ENCODE measurements at regions not wholly inside any gene's neighbourhood (a gene's known extent, or its start where the extent isn't known, plus 50 kb on each side); places are given as distances from the start of the nearest gene placed in this dataset.

DNA sequence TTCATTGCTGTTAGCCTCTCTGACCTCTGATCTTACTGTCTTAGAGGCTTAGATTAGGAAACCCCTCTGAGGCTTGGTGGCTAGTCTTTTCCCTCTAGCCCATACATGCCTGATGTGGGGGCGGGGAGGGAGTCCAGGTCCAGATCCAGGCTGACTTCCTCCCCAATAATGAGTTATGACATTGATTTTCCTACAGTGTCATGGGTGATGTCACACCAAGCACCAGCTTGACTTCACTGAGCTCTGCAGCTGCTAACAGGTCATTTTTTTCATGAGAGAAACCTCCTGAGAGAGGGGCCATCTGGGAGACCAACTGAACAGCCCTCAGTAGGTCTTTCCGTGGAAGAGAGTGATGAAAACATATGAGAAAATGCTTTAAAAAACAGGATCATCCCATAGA lies 180.2 kb upstream of the N4BP1 start:
- H3K9ac ChIP-seq (ENCODE audit: low read length): no peak overlapping the region

DNA sequence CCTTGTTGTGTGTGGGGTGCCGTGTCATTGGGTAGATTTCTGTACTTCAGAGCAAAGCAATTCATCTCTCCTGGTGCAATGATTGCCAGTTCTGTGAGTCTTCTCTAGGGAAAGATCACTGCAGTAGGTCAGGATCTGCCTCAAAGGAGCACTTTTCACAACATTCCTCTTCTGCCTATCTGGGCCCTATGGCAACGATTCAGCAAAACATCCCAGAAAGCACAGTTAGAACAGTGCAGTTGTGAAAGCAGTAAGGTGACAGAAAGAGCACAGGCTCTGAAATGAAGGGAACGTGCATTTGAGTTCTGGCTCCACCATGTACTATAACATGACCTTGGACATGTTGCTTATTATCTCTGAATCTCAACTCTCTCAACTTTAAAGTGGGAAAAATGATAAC lies 178.5 kb upstream of the N4BP1 start:
- Histone ChIP-seq H3K9me2 (replicated peaks; ENCODE audit: insufficient read depth, low read length) (no peaks in the 10 kb centered on the region), H3K79me2 (ENCODE audit: low read length) (no peaks in the 10 kb centered on the region), H3K27me3 (replicated peaks; ENCODE audit: insufficient read depth, low read length) (no peaks in the 10 kb centered on the region), H3K4me1 (ENCODE audit: low read length) (no peaks in the 10 kb centered on the region), H3K4me3 (ENCODE audit: low read length) (no peak overlapping the region), H3K4me2 (ENCODE audit: low read depth, low read length) (no peak overlapping the region), H3K9me3 (replicated peaks; ENCODE audit: insufficient read depth, low read length) (no peaks in the 10 kb centered on the region), H3K36me3 (replicated peaks; ENCODE audit: insufficient read depth, low read length) (no peaks in the 10 kb centered on the region), H2AFZ (ENCODE audit: low read length) (no peak overlapping the region), H3K9ac (ENCODE audit: low read length) (no peak overlapping the region), H3F3A (ENCODE audit: insufficient read depth, low read length) (no peaks in the 10 kb centered on the region), H3K27ac (ENCODE audit: low read length) (no peak overlapping the region), H4K20me1 (ENCODE audit: insufficient read depth, low read length) (no peaks in the 10 kb centered on the region)
- TF ChIP-seq EZH2 (optimal IDR thresholded peaks at IDR 0.05; ENCODE audit: low read depth, low read length) (no peak), EZH2phosphoT487 (IDR thresholded peaks at IDR 0.05; ENCODE audit: low read length) (no peak), CTCF (IDR thresholded peaks at IDR 0.05; ENCODE audit: low read length) (no peak)
- no peak for DNase-seq

More for the DNA sequence above, 180.2 kb upstream of the N4BP1 start:
- Histone ChIP-seq H4K20me1 (ENCODE audit: insufficient read depth, low read length) (no peaks in the 10 kb centered on the region), H3K4me3 (ENCODE audit: low read length) (no peak overlapping the region), H2AFZ (ENCODE audit: low read length) (no peak overlapping the region), H3K9me2 (replicated peaks; ENCODE audit: insufficient read depth, low read length) (no peaks in the 10 kb centered on the region), H3K9me3 (replicated peaks; ENCODE audit: insufficient read depth, low read length) (no peaks in the 10 kb centered on the region), H3K79me2 (ENCODE audit: low read length) (no peaks in the 10 kb centered on the region), H3K4me1 (ENCODE audit: low read length) (no peaks in the 10 kb centered on the region), H3K36me3 (replicated peaks; ENCODE audit: insufficient read depth, low read length) (no peaks in the 10 kb centered on the region), H3K27ac (ENCODE audit: low read length) (no peak overlapping the region), H3F3A (ENCODE audit: insufficient read depth, low read length) (no peaks in the 10 kb centered on the region), H3K4me2 (ENCODE audit: low read depth, low read length) (no peak overlapping the region), H3K27me3 (replicated peaks; ENCODE audit: insufficient read depth, low read length) (no peaks in the 10 kb centered on the region)
- TF ChIP-seq EZH2 (optimal IDR thresholded peaks at IDR 0.05; ENCODE audit: low read depth, low read length) (no peak), CTCF (IDR thresholded peaks at IDR 0.05; ENCODE audit: low read length) (no peak), EZH2phosphoT487 (IDR thresholded peaks at IDR 0.05; ENCODE audit: low read length) (no peak)
- no peak for DNase-seq

- Histone ChIP-seq H3K4me3 (ENCODE audit: low read length) (no peak overlapping the region), H3K9ac (ENCODE audit: low read length) (no peak overlapping the region), H3K36me3 (replicated peaks; ENCODE audit: insufficient read depth, low read length) (no peaks in the 10 kb centered on the region), H2AFZ (ENCODE audit: low read length) (no peak overlapping the region), H4K20me1 (ENCODE audit: insufficient read depth, low read length) (no peaks in the 10 kb centered on the region), H3K9me2 (replicated peaks; ENCODE audit: insufficient read depth, low read length) (no peaks in the 10 kb centered on the region), H3K27ac (ENCODE audit: low read length) (no peak overlapping the region), H3K4me2 (ENCODE audit: low read depth, low read length) (no peak overlapping the region), H3K4me1 (ENCODE audit: low read length) (peaks cover 25% of the 10 kb centered on the region), H3K9me3 (replicated peaks; ENCODE audit: insufficient read depth, low read length) (no peaks in the 10 kb centered on the region), H3F3A (ENCODE audit: insufficient read depth, low read length) (no peaks in the 10 kb centered on the region), H3K79me2 (ENCODE audit: low read length) (no peaks in the 10 kb centered on the region), H3K27me3 (replicated peaks; ENCODE audit: insufficient read depth, low read length) (no peaks in the 10 kb centered on the region)
- TF ChIP-seq EZH2 (optimal IDR thresholded peaks at IDR 0.05; ENCODE audit: low read depth, low read length): no peak
- TF ChIP-seq CTCF (IDR thresholded peaks at IDR 0.05; ENCODE audit: low read length): no peak
- no peak for TF ChIP-seq EZH2phosphoT487 (IDR thresholded peaks at IDR 0.05; ENCODE audit: low read length)
- no peak for DNase-seq
These were observed 135.6 kb upstream of the N4BP1 start for GRCh38 chr16:48745541-48745940.
